ENCODE measurements at regions not wholly inside any gene's neighbourhood (a gene's known extent, or its start where the extent isn't known, plus 50 kb on each side); places are given as distances from the start of the nearest gene placed in this dataset.

GRCh38 chr16:74094514-74094913 is 202.1 kb upstream of the PSMD7 start:
- DNase-seq, result no peak

GRCh38 chr16:74092336-74092735 is 204.3 kb upstream of the PSMD7 start:
- DNase-seq, result no peak

- no peak for DNase-seq
These were observed 205.7 kb upstream of the PSMD7 start for GRCh38 chr16:74090871-74091270.

GRCh38 chr16:74083541-74083940 is 213.1 kb upstream of the PSMD7 start:
- no peak for DNase-seq

- no peak for DNase-seq
These were observed 216.3 kb upstream of the PSMD7 start for GRCh38 chr16:74080311-74080710.

GRCh38 chr16:74079232-74079586 is 217.4 kb upstream of the PSMD7 start:
- DNase-seq, result no peak

GRCh38 chr16:74078511-74079231 is 217.9 kb upstream of the PSMD7 start:
- DNase-seq, result no peak

GRCh38 chr16:74076568-74076967 is 220.0 kb upstream of the PSMD7 start:
- no peak for DNase-seq

- DNase-seq, result no peak
These were observed 221.2 kb upstream of the PSMD7 start for GRCh38 chr16:74075393-74075792.

- no peak for DNase-seq
These were observed 223.2 kb upstream of the PSMD7 start for GRCh38 chr16:74073456-74073855.

- DNase-seq, result no peak
These were observed 224.5 kb upstream of the PSMD7 start for GRCh38 chr16:74071996-74072535.

- no peak for DNase-seq
These were observed 226.4 kb upstream of the PSMD7 start for GRCh38 chr16:74070237-74070636.

GRCh38 chr16:74064120-74064735 is 232.4 kb upstream of the PSMD7 start:
- no peak for DNase-seq

GRCh38 chr16:74053826-74054225 is 242.8 kb upstream of the PSMD7 start:
- no peak for DNase-seq

- no peak for DNase-seq
These were observed 243.3 kb upstream of the PSMD7 start for GRCh38 chr16:74053312-74053711.

GRCh38 chr16:74052016-74052415 is 244.6 kb upstream of the PSMD7 start:
- no peak for DNase-seq

- no peak for DNase-seq
These were observed 247.6 kb upstream of the PSMD7 start for GRCh38 chr16:74049027-74049426.

GRCh38 chr16:74046524-74046923 is 250.1 kb upstream of the PSMD7 start:
- DNase-seq, result no peak

- DNase-seq, result no peak
These were observed 251.1 kb upstream of the PSMD7 start for GRCh38 chr16:74045513-74045912.

- no peak for DNase-seq
These were observed 260.8 kb upstream of the PSMD7 start for GRCh38 chr16:74035816-74036215.

GRCh38 chr16:74034862-74035261 is 261.8 kb upstream of the PSMD7 start:
- DNase-seq, result no peak

- no peak for DNase-seq
These were observed 262.4 kb upstream of the PSMD7 start for GRCh38 chr16:74034200-74034599.

GRCh38 chr16:74033441-74033995 is 263.1 kb upstream of the PSMD7 start:
- no peak for DNase-seq

- DNase-seq, result no peak
These were observed 265.1 kb upstream of the PSMD7 start for GRCh38 chr16:74031551-74031950.
